ENCODE measurements at regions not wholly inside any gene's neighbourhood (a gene's known extent, or its start where the extent isn't known, plus 50 kb on each side); places are given as distances from the start of the nearest gene placed in this dataset.

DNA sequence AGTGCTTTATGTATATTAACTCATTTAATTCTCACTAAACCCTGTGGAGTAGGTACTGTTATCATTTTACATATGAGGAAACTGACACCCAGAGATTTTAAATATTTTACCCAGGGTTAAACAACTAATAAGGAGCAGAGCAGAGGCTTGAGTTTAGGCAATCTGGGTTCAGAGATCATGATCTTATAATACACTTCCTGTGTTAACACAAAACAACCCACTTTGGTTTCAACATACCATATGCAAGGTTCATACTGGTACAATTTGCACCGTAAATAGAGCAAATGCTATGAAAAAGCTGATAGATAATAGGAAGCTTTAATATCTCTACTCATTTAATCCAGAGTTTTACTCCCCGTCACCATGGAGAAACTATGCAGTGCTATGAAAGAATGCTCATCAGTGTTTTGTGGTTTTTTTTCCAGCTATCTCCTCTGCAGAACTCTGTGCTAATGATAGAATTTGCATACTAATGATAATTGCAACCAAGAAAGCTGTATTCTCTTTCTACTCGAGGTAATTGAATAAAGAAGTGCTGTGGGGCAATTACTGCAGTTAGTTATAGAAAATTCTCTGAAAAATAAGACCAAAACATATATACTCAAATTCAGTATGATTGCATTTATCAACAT is 138.8 kb upstream of the MAP9 start:
- intact Hi-C loops (cut with DNase I), result no loop called here
- Histone ChIP-seq H3K4me1 (peaks cover 0 to 8% of the 10 kb centered on the region in 2 donors), H3K36me3 (no peaks in the 10 kb centered on the region), H3K4me3 (no peak overlapping the region), H3K27ac (no peak overlapping the region), H3K27me3 (no peaks in the 10 kb centered on the region), H3K9me3 (no peaks in the 10 kb centered on the region)
- no peak for TF ChIP-seq CTCF (IDR thresholded peaks at IDR 0.05)
- DNase-seq (ENCODE audit: low spot score in 2 of 2), result no peak

- H3K9me3 ChIP-seq, result no peaks in the 10 kb centered on the region
- no peak overlapping the region for H3K27ac ChIP-seq
Measured at GRCh38 chr4:155514628-155515027, 137.9 kb upstream of the MAP9 start.

GRCh38 chr4:155512817-155513216 is 136.1 kb upstream of the MAP9 start:
- Histone ChIP-seq H3K27me3 (no peaks in the 10 kb centered on the region), H3K9me3 (no peaks in the 10 kb centered on the region), H3K36me3 (no peaks in the 10 kb centered on the region), H3K4me1 (peaks cover 0 to 12% of the 10 kb centered on the region in 2 donors), H3K4me3 (no peak overlapping the region), H3K27ac (peak overlapping the region in 1 of 2 donors; percentile 26)
- DNase-seq (ENCODE audit: low spot score in 2 of 2), result no peak
- TF ChIP-seq CTCF (IDR thresholded peaks at IDR 0.05), result no peak
- intact Hi-C loops (cut with DNase I), result loop anchor here (5.0 kb wide), 1 partner anchor 71 kb away; no protein-coding TSS in a partner anchor

More at GRCh38 chr4:155514628-155515027, 137.9 kb upstream of the MAP9 start:
- DNase-seq (ENCODE audit: low spot score in 2 of 2), result no peak
- Histone ChIP-seq H3K4me1 (peaks cover 0 to 8% of the 10 kb centered on the region in 2 donors), H3K36me3 (no peaks in the 10 kb centered on the region), H3K4me3 (no peak overlapping the region), H3K27me3 (no peaks in the 10 kb centered on the region)
- intact Hi-C loops (cut with DNase I), result loop anchor here (5.0 kb wide), 1 partner anchor 72 kb away; no protein-coding TSS in a partner anchor
- TF ChIP-seq CTCF (IDR thresholded peaks at IDR 0.05), result no peak

GRCh38 chr4:155512046-155512445 is 135.3 kb upstream of the MAP9 start:
- H3K27ac ChIP-seq, result peak overlapping the region in 1 of 2 donors; percentile 26
- no peak for TF ChIP-seq CTCF (IDR thresholded peaks at IDR 0.05)
- intact Hi-C loops (cut with DNase I), result loop anchor here (5.0 kb wide), 1 partner anchor 70 kb away; no protein-coding TSS in a partner anchor

DNA sequence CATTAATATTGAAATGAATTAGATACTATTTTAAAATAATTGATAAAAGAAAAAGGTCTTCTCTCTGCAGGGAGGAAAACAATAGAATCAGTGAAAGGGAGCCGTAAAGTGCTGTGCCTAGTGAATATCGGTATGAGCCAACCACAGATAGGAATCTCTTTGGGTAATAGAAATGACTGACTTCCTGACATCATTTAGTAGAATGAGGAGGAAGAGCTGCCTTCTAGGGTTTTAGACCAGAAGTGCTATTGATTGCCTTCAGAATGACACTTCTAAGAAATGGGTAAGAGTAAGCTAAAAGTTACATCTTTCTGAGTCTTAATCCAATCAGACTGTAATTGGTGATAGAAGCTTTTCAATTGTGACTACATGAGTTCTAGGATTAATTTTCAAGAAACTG is 134.0 kb upstream of the MAP9 start:
- no peaks in the 10 kb centered on the region for H3K9me3 ChIP-seq
- H3K36me3 ChIP-seq, result no peaks in the 10 kb centered on the region
- peaks cover 0 to 12% of the 10 kb centered on the region in 2 donors for H3K4me1 ChIP-seq
- no peak for DNase-seq (ENCODE audit: low spot score in 2 of 2)
- no peaks in the 10 kb centered on the region for H3K27me3 ChIP-seq
- no peak overlapping the region for H3K27ac ChIP-seq
- H3K4me3 ChIP-seq, result no peak overlapping the region
- intact Hi-C loops (cut with DNase I), result loop anchor here (5.0 kb wide), 1 partner anchor 68 kb away; no protein-coding TSS in a partner anchor
- TF ChIP-seq CTCF (IDR thresholded peaks at IDR 0.05), result no peak

More at GRCh38 chr4:155512046-155512445, 135.3 kb upstream of the MAP9 start:
- H3K9me3 ChIP-seq, result no peaks in the 10 kb centered on the region
- H3K36me3 ChIP-seq, result no peaks in the 10 kb centered on the region
- H3K4me3 ChIP-seq, result no peak overlapping the region
- DNase-seq (ENCODE audit: low spot score in 2 of 2), result no peak
- H3K27me3 ChIP-seq, result no peaks in the 10 kb centered on the region
- peaks cover 0 to 12% of the 10 kb centered on the region in 2 donors for H3K4me1 ChIP-seq

All from ascending aorta (tissue), 2 donors.